HCT116 (cell line): ENCODE measurements at regions not wholly inside any gene's neighbourhood (a gene's known extent, or its start where the extent isn't known, plus 50 kb on each side); places are given as distances from the start of the nearest gene placed in this dataset.

ENCODE experiments used
- ATAC-seq: fragments of 200-7000 bp; cut with Tn5 transposase; 2 replicates; pipeline ENCODE4 v1.9.1; 2020; ENCODE audit warnings: mild to moderate bottlenecking, moderate library complexity
- BruUV-seq: library from RNA; stranded (reverse); fragments of 400-500 nt; replicated peaks from 2 replicates; lab custom pipeline; 2021; lab: Mats Ljungman, UMichigan
- CTCF ChIA-PET: fragments of 300-600 bp; sonication (Branson Sonifier 250); formaldehyde crosslinking; loops from one replicate; lab custom pipeline; 2021; ENCODE audit warnings: antibody characterized with exemption; lab: Charles Lee
- POLR2A ChIA-PET: fragments of 300-600, 350-600 bp; sonication (Branson Sonifier 250); formaldehyde crosslinking; loops from one replicate; lab custom pipeline; 2021; ENCODE audit warnings: antibody characterized with exemption; lab: Charles Lee
- RAD21 ChIA-PET, 2 experiments: fragments of 300-600 bp; sonication (Branson Sonifier 250); formaldehyde crosslinking; loops; one replicate each; lab custom pipeline; 2023; ENCODE audit warnings: low total read pairs in 2 of 2; ENCODE audit not compliant: uncharacterized antibody in 2 of 2, unreplicated experiment in 2 of 2, low non-redundant PET in 1 of 2; lab: Charles Lee
- DNase-seq: peaks from one replicate; pipeline ENCODE4 v3.0.0-alpha.2; 2010; ENCODE audit warnings: low read depth, low spot score
- H2AFZ ChIP-seq: fragments of 200-600 bp; shearing (Covaris generic), sonication (generic); 2 replicates; pipeline ENCODE4 v1.6.1; 2017; ENCODE audit warnings: low read depth, mixed run types, mixed read lengths, antibody characterized with exemption, low read length; ENCODE audit not compliant: poor library complexity, severe bottlenecking
- H3K27ac ChIP-seq: 2 replicates; pipeline ENCODE4 v1.5.1; 2012; ENCODE audit warnings: low read depth, low read length
- H3K27me3 ChIP-seq: fragments of 200-600 bp; sonication (generic); 2 replicates; pipeline ENCODE4 v1.6.1; 2016; ENCODE audit warnings: mixed run types, low read length, mixed read lengths; ENCODE audit not compliant: insufficient read depth
- H3K36me3 ChIP-seq, 2 experiments: fragments of 200-500 bp in 1 of 2; fragments of 200-600 bp in 1 of 2; sonication (Bioruptor generic) in 1 of 2; sonication (generic) in 1 of 2; 2 replicates each; pipeline versions ENCODE4 v1.5.1 to v1.6.1; 2014 to 2016; ENCODE audit warnings: low read length in 2 of 2, inconsistent platforms in 1 of 2, mixed read lengths in 1 of 2, mixed run types in 1 of 2; ENCODE audit not compliant: insufficient read depth in 2 of 2, control insufficient read depth in 1 of 2
- H3K4me1 ChIP-seq, 2 experiments: fragments of 200-600 bp in 1 of 2; sonication (generic) in 1 of 2; 2 replicates each; pipeline versions ENCODE4 v1.5.1 to v1.6.1; 2012 to 2017; ENCODE audit warnings: low read length in 2 of 2, inconsistent platforms in 1 of 2, mild to moderate bottlenecking in 1 of 2, mixed read lengths in 1 of 2, mixed run types in 1 of 2, moderate library complexity in 1 of 2; ENCODE audit not compliant: insufficient read depth in 2 of 2, control insufficient read depth in 1 of 2
- H3K4me2 ChIP-seq: fragments of 200-600 bp; sonication (generic); 2 replicates; pipeline ENCODE4 v1.6.1; 2017; ENCODE audit warnings: mixed run types, low read length, mixed read lengths
- H3K4me3 ChIP-seq, 2 experiments: fragments of 200-600 bp in 1 of 2; sonication (generic) in 1 of 2; replicated peaks in 1 of 2; 2 replicates each; pipeline ENCODE4 v1.5.1; 2011 to 2016; ENCODE audit warnings: low read length in 2 of 2, control low read depth in 1 of 2, low read depth in 1 of 2, mild to moderate bottlenecking in 1 of 2, mixed read lengths in 1 of 2, mixed run types in 1 of 2
- H3K79me2 ChIP-seq: fragments of 200-600 bp; sonication (generic); 2 replicates; pipeline ENCODE4 v1.6.1; 2017; ENCODE audit warnings: mild to moderate bottlenecking, mixed run types, low read length, moderate library complexity, mixed read lengths; ENCODE audit not compliant: insufficient read depth
- H3K9ac ChIP-seq: fragments of 200-600 bp; sonication (generic); 2 replicates; pipeline ENCODE4 v1.6.1; 2016; ENCODE audit warnings: low read length, mixed read lengths
- H3K9me2 ChIP-seq: fragments of 200-600 bp; sonication (generic), shearing (Covaris generic); 2 replicates; pipeline ENCODE4 v1.6.1; 2017; ENCODE audit warnings: mixed run types, mild to moderate bottlenecking, moderate library complexity; ENCODE audit not compliant: insufficient read depth
- H3K9me3 ChIP-seq, 2 experiments: fragments of 200-500 bp in 1 of 2; fragments of 200-600 bp in 1 of 2; sonication (Bioruptor generic) in 1 of 2; sonication (generic) in 1 of 2; 2 replicates each; pipeline ENCODE4 v1.6.1; 2014 to 2017; ENCODE audit warnings: low read length in 2 of 2, mixed read lengths in 2 of 2, inconsistent platforms in 1 of 2, low read depth in 1 of 2, mild to moderate bottlenecking in 1 of 2, mixed run types in 1 of 2, moderate library complexity in 1 of 2; ENCODE audit not compliant: control insufficient read depth in 1 of 2, insufficient read depth in 1 of 2
- H4K20me1 ChIP-seq: fragments of 200-600 bp; sonication (generic), shearing (Covaris generic); 2 replicates; pipeline ENCODE4 v1.6.1; 2017; ENCODE audit warnings: mixed run types, mild to moderate bottlenecking, moderate library complexity; ENCODE audit not compliant: insufficient read depth
- CBX3 ChIP-seq: IDR thresholded peaks from 2 replicates; pipeline ENCODE4 v1.6.1; 2012; ENCODE audit warnings: low read depth
- CEBPB ChIP-seq: IDR thresholded peaks from 2 replicates; pipeline ENCODE4 v1.6.1; 2012; ENCODE audit warnings: low read depth
- ELF1 ChIP-seq: IDR thresholded peaks from 2 replicates; pipeline ENCODE4 v1.6.1; 2012; ENCODE audit warnings: low read depth, borderline replicate concordance
- JUND ChIP-seq: IDR thresholded peaks from 2 replicates; pipeline ENCODE4 v1.6.1; 2012
- POLR2A ChIP-seq: IDR thresholded peaks from 2 replicates; pipeline ENCODE4 v1.7.0; 2011; ENCODE audit warnings: borderline replicate concordance; ENCODE audit not compliant: insufficient read depth, insufficient read length; ENCODE audit errors: extremely low read depth
- SIN3A ChIP-seq: IDR thresholded peaks from 2 replicates; pipeline ENCODE4 v1.6.1; 2012; ENCODE audit warnings: low read depth
- SP1 ChIP-seq: IDR thresholded peaks from 2 replicates; pipeline ENCODE4 v1.6.1; 2012; ENCODE audit warnings: low read depth
- SRF ChIP-seq: IDR thresholded peaks from 2 replicates; pipeline ENCODE4 v1.6.1; 2012; ENCODE audit warnings: low read depth
- TCF7L2 ChIP-seq: IDR thresholded peaks from 2 replicates; pipeline ENCODE4 v1.7.0; 2011; ENCODE audit warnings: borderline replicate concordance, inconsistent platforms; ENCODE audit not compliant: insufficient read depth, insufficient read length; ENCODE audit errors: extremely low read depth
- YY1 ChIP-seq: IDR thresholded peaks from 2 replicates; pipeline ENCODE4 v1.6.1; 2011; ENCODE audit warnings: low read length, low read depth, moderate library complexity, mild to moderate bottlenecking; ENCODE audit not compliant: insufficient replicate concordance; ENCODE audit errors: extremely low read depth
- ZFX ChIP-seq: fragments of 450-650 bp; IDR thresholded peaks from 2 replicates; pipeline ENCODE4 v1.6.1; 2017
- ZNF274 ChIP-seq: fragments of 200-500 bp; sonication (Bioruptor generic); IDR thresholded peaks from 2 replicates; pipeline ENCODE4 v1.6.1; 2014; ENCODE audit warnings: mild to moderate bottlenecking, low read depth, low read length, inconsistent platforms
- intact Hi-C: fragments of 100-400 bp; cut with micrococcal nuclease; formaldehyde crosslinking; loops from 2 replicates; pipeline ENCODE4 v1.10.0; 2022
- TF ChIP-seq, protein P1 (sequence below): IDR thresholded peaks from 2 replicates; pipeline ENCODE4 v1.6.1; 2012
- TF ChIP-seq, protein P2 (sequence below): IDR thresholded peaks from 2 replicates; pipeline ENCODE4 v1.6.1; 2012; ENCODE audit warnings: low read depth
- TF ChIP-seq, protein P3 (sequence below): IDR thresholded peaks from 2 replicates; pipeline ENCODE4 v1.6.1; 2012

DNA sequence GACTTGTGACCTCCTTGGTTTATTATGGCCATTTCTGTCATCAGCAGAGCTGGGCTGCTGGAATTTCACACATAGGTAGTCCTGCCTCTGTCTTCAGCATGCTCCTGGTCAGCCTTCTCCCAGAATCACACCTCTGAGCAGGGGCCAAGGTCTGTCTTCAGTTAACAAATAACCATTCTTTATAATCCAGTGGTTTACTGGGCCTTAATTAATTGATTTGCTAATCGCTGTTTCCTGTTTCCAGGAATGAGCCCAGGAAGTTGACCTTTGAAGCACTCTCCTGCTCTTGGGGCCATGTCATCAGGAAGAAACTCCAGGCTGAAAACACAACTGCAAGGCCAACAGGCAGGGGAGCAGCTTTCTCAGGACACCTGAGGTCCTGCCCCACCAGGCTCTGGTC is 278.5 kb downstream of the SRBD1 start:
- Histone ChIP-seq H3K9ac (no peak overlapping the region), H3K27me3 (no peaks in the 10 kb centered on the region), H2AFZ (no peak overlapping the region), H3K36me3 (no peaks in the 10 kb centered on the region), H3K4me3 (no peak overlapping the region), H3K79me2 (no peaks in the 10 kb centered on the region), H4K20me1 (no peaks in the 10 kb centered on the region), H3K9me3 (no peaks in the 10 kb centered on the region), H3K4me2 (no peak overlapping the region), H3K4me1 (peaks cover 0 to 11% of the 10 kb centered on the region in 2 experiments; a peak in 3 of 4 replicates), H3K27ac (no peak overlapping the region), H3K9me2 (no peaks in the 10 kb centered on the region)
- no peak for ATAC-seq
- CTCF ChIA-PET, result no interaction called here
- no peak for DNase-seq
- intact Hi-C loops, result no loop called here
- RAD21 ChIA-PET, result no interaction called here
- no TSS peak for BruUV-seq
- no peak for TF ChIP-seq SIN3A
- no peak for TF ChIP-seq ELF1
- TF ChIP-seq CBX3, result no peak
- no peak for TF ChIP-seq ZFX
- no peak for TF ChIP-seq TCF7L2
- TF ChIP-seq POLR2A, result no peak
- TF ChIP-seq, protein P1, sequence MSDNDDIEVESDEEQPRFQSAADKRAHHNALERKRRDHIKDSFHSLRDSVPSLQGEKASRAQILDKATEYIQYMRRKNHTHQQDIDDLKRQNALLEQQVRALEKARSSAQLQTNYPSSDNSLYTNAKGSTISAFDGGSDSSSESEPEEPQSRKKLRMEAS, result no peak
- TF ChIP-seq CEBPB, result no peak
- TF ChIP-seq, protein P2, sequence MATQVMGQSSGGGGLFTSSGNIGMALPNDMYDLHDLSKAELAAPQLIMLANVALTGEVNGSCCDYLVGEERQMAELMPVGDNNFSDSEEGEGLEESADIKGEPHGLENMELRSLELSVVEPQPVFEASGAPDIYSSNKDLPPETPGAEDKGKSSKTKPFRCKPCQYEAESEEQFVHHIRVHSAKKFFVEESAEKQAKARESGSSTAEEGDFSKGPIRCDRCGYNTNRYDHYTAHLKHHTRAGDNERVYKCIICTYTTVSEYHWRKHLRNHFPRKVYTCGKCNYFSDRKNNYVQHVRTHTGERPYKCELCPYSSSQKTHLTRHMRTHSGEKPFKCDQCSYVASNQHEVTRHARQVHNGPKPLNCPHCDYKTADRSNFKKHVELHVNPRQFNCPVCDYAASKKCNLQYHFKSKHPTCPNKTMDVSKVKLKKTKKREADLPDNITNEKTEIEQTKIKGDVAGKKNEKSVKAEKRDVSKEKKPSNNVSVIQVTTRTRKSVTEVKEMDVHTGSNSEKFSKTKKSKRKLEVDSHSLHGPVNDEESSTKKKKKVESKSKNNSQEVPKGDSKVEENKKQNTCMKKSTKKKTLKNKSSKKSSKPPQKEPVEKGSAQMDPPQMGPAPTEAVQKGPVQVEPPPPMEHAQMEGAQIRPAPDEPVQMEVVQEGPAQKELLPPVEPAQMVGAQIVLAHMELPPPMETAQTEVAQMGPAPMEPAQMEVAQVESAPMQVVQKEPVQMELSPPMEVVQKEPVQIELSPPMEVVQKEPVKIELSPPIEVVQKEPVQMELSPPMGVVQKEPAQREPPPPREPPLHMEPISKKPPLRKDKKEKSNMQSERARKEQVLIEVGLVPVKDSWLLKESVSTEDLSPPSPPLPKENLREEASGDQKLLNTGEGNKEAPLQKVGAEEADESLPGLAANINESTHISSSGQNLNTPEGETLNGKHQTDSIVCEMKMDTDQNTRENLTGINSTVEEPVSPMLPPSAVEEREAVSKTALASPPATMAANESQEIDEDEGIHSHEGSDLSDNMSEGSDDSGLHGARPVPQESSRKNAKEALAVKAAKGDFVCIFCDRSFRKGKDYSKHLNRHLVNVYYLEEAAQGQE, result no peak
- TF ChIP-seq, protein P3, sequence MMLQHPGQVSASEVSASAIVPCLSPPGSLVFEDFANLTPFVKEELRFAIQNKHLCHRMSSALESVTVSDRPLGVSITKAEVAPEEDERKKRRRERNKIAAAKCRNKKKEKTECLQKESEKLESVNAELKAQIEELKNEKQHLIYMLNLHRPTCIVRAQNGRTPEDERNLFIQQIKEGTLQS, result no peak
- no peak for TF ChIP-seq ZNF274
- TF ChIP-seq SP1, result no peak
- no peak for TF ChIP-seq SRF
- no peak for TF ChIP-seq JUND
- no peak for TF ChIP-seq YY1
- POLR2A ChIA-PET, result no interaction called here
